Right forelimb (tissue), 1 donor: ENCODE measurements at regions not wholly inside any gene's neighbourhood (a gene's known extent, or its start where the extent isn't known, plus 50 kb on each side); places are given as distances from the start of the nearest gene placed in this dataset.

Experiments used
- DNase-seq: peaks from one replicate; pipeline ENCODE4 v3.0.0-alpha.2; 2018

GRCh38 chr5:52419357-52419756 is 368.4 kb upstream of the ITGA1 start:
- DNase-seq = no peak

GRCh38 chr5:52427615-52428014 is 360.1 kb upstream of the ITGA1 start:
- no peak for DNase-seq

GRCh38 chr5:52428977-52429489 is 358.7 kb upstream of the ITGA1 start:
- DNase-seq = no peak

- no peak for DNase-seq
These were observed 345.9 kb upstream of the ITGA1 start for GRCh38 chr5:52441768-52442167.

- no peak for DNase-seq
These were observed 344.5 kb upstream of the ITGA1 start for GRCh38 chr5:52443187-52443586.

GRCh38 chr5:52448111-52448510 is 339.6 kb upstream of the ITGA1 start:
- no peak for DNase-seq

- DNase-seq = no peak
These were observed 338.2 kb upstream of the ITGA1 start for GRCh38 chr5:52449516-52449915.

- no peak for DNase-seq
These were observed 335.6 kb upstream of the ITGA1 start for GRCh38 chr5:52452098-52452497.

GRCh38 chr5:52453176-52453575 is 334.5 kb upstream of the ITGA1 start:
- DNase-seq = no peak

GRCh38 chr5:52455920-52456319 is 331.8 kb upstream of the ITGA1 start:
- DNase-seq = no peak

- DNase-seq = no peak
These were observed 329.9 kb upstream of the ITGA1 start for GRCh38 chr5:52457810-52458209.

GRCh38 chr5:52466113-52466512 is 321.6 kb upstream of the ITGA1 start:
- DNase-seq = no peak

- no peak for DNase-seq
These were observed 320.8 kb upstream of the ITGA1 start for GRCh38 chr5:52466749-52467520.

- DNase-seq = no peak
These were observed 318.7 kb upstream of the ITGA1 start for GRCh38 chr5:52468976-52469375.

- DNase-seq = no peak
These were observed 318.3 kb upstream of the ITGA1 start for GRCh38 chr5:52469420-52469819.

GRCh38 chr5:52469835-52470234 is 317.9 kb upstream of the ITGA1 start:
- no peak for DNase-seq

- DNase-seq = no peak
These were observed 311.4 kb upstream of the ITGA1 start for GRCh38 chr5:52476346-52476745.

GRCh38 chr5:52481201-52481600 is 306.5 kb upstream of the ITGA1 start:
- DNase-seq = no peak

GRCh38 chr5:52481851-52482250 is 305.9 kb upstream of the ITGA1 start:
- no peak for DNase-seq

GRCh38 chr5:52491071-52491787 is 296.5 kb upstream of the ITGA1 start:
- no peak for DNase-seq

GRCh38 chr5:52491818-52492217 is 295.9 kb upstream of the ITGA1 start:
- no peak for DNase-seq

GRCh38 chr5:52497133-52497693 is 290.5 kb upstream of the ITGA1 start:
- DNase-seq = no peak

GRCh38 chr5:52498607-52499006 is 289.1 kb upstream of the ITGA1 start:
- no peak for DNase-seq

- DNase-seq = no peak
These were observed 285.2 kb upstream of the ITGA1 start for GRCh38 chr5:52502460-52502999.
